ENCODE measurements at regions not wholly inside any gene's neighbourhood (a gene's known extent, or its start where the extent isn't known, plus 50 kb on each side); places are given as distances from the start of the nearest gene placed in this dataset.

DNA sequence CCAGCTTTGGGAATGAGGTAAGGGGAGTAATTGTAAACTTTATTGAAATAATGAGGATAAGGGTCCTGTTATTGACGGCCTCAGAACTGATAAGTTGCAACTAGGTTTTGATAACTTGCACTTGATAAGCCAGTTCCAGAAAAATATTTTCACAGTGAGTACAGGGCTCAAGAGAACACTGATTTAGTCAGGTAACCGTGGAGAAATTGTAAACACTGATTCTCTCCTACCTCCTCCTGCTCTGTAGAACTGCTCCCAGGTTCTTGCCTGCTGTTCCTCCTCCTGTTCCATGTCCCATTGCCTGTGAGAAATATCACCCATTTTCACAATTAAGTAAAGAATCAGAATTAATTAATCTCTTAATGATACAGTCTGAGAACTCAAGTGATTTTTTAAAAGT, 55.0 kb upstream of the CXXC4 start:
- Histone ChIP-seq H3K4me1 (no peaks in the 10 kb centered on the region), H3K36me3 (no peaks in the 10 kb centered on the region), H3K27me3 (no peaks in the 10 kb centered on the region), H3K9me3 (no peaks in the 10 kb centered on the region), H3K27ac (no peak overlapping the region), H3K4me3 (no peak overlapping the region)
- whole genome bisulfite sequencing, 5 donors = 20 to 43% (median 35%) methylated on average over 2 of the region's 2 CpGs
- intact Hi-C loops (cut with DNase I; ENCODE audit: low total_unique reads) = no loop called here
- DNase-seq = no peak
- TF ChIP-seq EP300 (IDR thresholded peaks at IDR 0.05) (no peak), POLR2A (IDR thresholded peaks at IDR 0.05) (no peak), POLR2AphosphoS5 (IDR thresholded peaks at IDR 0.05) (no peak)
- TF ChIP-seq, protein P1, sequence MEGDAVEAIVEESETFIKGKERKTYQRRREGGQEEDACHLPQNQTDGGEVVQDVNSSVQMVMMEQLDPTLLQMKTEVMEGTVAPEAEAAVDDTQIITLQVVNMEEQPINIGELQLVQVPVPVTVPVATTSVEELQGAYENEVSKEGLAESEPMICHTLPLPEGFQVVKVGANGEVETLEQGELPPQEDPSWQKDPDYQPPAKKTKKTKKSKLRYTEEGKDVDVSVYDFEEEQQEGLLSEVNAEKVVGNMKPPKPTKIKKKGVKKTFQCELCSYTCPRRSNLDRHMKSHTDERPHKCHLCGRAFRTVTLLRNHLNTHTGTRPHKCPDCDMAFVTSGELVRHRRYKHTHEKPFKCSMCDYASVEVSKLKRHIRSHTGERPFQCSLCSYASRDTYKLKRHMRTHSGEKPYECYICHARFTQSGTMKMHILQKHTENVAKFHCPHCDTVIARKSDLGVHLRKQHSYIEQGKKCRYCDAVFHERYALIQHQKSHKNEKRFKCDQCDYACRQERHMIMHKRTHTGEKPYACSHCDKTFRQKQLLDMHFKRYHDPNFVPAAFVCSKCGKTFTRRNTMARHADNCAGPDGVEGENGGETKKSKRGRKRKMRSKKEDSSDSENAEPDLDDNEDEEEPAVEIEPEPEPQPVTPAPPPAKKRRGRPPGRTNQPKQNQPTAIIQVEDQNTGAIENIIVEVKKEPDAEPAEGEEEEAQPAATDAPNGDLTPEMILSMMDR (IDR thresholded peaks at IDR 0.05) = no peak

DNA sequence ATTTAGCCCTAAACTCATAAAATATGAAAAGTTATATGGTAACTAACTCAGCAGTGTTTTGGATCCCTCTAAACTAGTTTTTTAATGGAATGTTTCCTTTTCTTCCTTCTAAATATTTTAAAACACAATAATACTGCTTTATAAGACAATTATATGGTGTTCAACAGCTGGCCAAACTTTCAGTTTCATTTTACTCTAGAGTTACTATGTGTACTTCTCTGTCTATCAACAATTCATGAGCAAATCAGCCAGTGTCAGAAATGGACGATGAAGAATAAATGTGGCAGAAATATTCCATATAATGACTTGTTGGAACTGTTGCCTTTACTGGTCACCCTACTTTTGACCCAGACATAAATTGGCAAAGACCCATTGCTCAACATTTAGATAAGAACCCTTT, 64.8 kb upstream of the CXXC4 start:
- H3K4me3 ChIP-seq = no peak overlapping the region
- 46 to 67% (median 59%) methylated on average over 1 of the region's 1 CpG for WGBS, 5 donors

DNA sequence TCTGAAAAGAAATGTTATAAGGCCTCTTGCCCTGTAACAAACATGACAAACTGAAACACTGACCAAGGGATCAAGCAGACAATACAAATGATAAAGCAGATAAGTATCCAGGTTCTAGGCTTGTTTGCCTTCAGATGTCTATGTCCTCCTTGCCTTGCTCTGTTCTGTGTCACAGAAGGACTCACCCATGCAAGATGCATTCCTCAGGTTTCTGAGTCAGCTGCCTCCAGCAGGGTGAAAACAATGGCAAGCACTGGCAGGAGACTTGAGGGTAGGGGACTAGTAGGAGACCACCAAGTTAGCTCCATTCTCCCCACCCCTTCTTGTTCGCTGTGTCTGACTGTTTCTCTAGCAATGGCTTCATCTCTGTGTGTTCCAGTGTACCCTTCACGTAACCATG, 76.6 kb upstream of the CXXC4 start:
- no peak for DNase-seq
- Histone ChIP-seq H3K4me3 (no peak overlapping the region), H3K4me1 (no peaks in the 10 kb centered on the region), H3K27me3 (no peaks in the 10 kb centered on the region), H3K9me3 (no peaks in the 10 kb centered on the region), H3K27ac (no peak overlapping the region), H3K36me3 (no peaks in the 10 kb centered on the region)
- intact Hi-C loops (cut with DNase I; ENCODE audit: low total_unique reads) = no loop called here
- no peak for TF ChIP-seq POLR2AphosphoS5 (IDR thresholded peaks at IDR 0.05)
- TF ChIP-seq POLR2A (IDR thresholded peaks at IDR 0.05) = no peak
- TF ChIP-seq EP300 (IDR thresholded peaks at IDR 0.05) = no peak
- TF ChIP-seq, protein P1 (IDR thresholded peaks at IDR 0.05) = no peak
- 81 to 95% (median 87%) methylated on average over 2 of the region's 2 CpGs for WGBS, 5 donors

More for the DNA sequence above, 64.8 kb upstream of the CXXC4 start:
- no peaks in the 10 kb centered on the region for H3K4me1 ChIP-seq
- DNase-seq = no peak
- no peaks in the 10 kb centered on the region for H3K9me3 ChIP-seq
- H3K36me3 ChIP-seq = no peaks in the 10 kb centered on the region
- TF ChIP-seq POLR2A (IDR thresholded peaks at IDR 0.05) = no peak
- TF ChIP-seq EP300 (IDR thresholded peaks at IDR 0.05) = no peak
- no peak for TF ChIP-seq POLR2AphosphoS5 (IDR thresholded peaks at IDR 0.05)
- TF ChIP-seq, protein P1 (IDR thresholded peaks at IDR 0.05) = no peak
- no peak overlapping the region for H3K27ac ChIP-seq
- intact Hi-C loops (cut with DNase I; ENCODE audit: low total_unique reads) = no loop called here
- no peaks in the 10 kb centered on the region for H3K27me3 ChIP-seq

DNA sequence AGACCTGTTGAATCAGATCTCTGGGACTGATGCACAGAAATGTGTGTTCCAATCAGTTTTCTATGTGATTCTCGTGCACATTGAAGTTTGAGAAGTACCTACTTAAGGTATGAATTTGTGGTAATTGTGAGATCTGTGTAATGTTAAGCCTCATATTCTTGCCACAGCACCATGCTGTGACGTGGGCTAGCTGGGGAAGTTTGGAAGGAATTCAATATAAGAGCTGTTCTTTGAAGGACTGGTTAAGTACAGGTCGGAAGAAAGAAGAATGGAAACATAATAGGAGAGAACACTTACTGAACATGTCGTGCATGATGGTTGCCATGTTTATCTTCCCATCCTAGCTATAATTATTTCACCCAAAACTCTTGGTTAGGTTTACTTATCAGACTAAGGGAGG, 79.7 kb upstream of the CXXC4 start:
- WGBS, 5 donors = 73 to 85% (median 80%) methylated on average over 4 of the region's 4 CpGs
- Histone ChIP-seq H3K27me3 (no peaks in the 10 kb centered on the region), H3K36me3 (no peaks in the 10 kb centered on the region), H3K9me3 (no peaks in the 10 kb centered on the region), H3K4me1 (no peaks in the 10 kb centered on the region), H3K27ac (no peak overlapping the region), H3K4me3 (no peak overlapping the region)
- no peak for TF ChIP-seq EP300 (IDR thresholded peaks at IDR 0.05)
- TF ChIP-seq, protein P1 (IDR thresholded peaks at IDR 0.05) = no peak
- no peak for TF ChIP-seq POLR2AphosphoS5 (IDR thresholded peaks at IDR 0.05)
- no peak for TF ChIP-seq POLR2A (IDR thresholded peaks at IDR 0.05)
- DNase-seq = no peak
- intact Hi-C loops (cut with DNase I; ENCODE audit: low total_unique reads) = no loop called here
